Keratinocyte (primary cell): ENCODE measurements at regions not wholly inside any gene's neighbourhood (a gene's known extent, or its start where the extent isn't known, plus 50 kb on each side); places are given as distances from the start of the nearest gene placed in this dataset.

Experiments
- DNase-seq: peaks from one replicate; pipeline ENCODE4 v3.0.0-alpha.2; 2011; ENCODE audit warnings: low read depth, missing footprints, low spot score
- FAIRE-seq: peaks from 2 replicates; lab custom pipeline; 2011; peaks lifted over from hg19 to GRCh38; lab: Jason Lieb, UNC
- H2AFZ ChIP-seq: 2 replicates; pipeline ENCODE4 v1.6.0; 2012; ENCODE audit warnings: low read length, control low read depth, inconsistent platforms; ENCODE audit not compliant: control insufficient read depth
- H3K27ac ChIP-seq: 2 replicates; pipeline ENCODE4 v1.5.1; 2011; ENCODE audit warnings: low read length; ENCODE audit not compliant: control insufficient read depth, insufficient read depth
- H3K27me3 ChIP-seq: 3 replicates; pipeline ENCODE4 v1.6.0; 2011; ENCODE audit warnings: low read length; ENCODE audit not compliant: control insufficient read depth, insufficient read depth; ENCODE audit errors: extremely low read depth
- H3K36me3 ChIP-seq, 2 experiments: 2 replicates in 1 of 2; 3 replicates in 1 of 2; pipeline ENCODE4 v1.5.1; 2011; ENCODE audit warnings: low read length in 2 of 2, mild to moderate bottlenecking in 1 of 2; ENCODE audit not compliant: control insufficient read depth in 2 of 2, insufficient read depth in 2 of 2; ENCODE audit errors: extremely low read depth in 1 of 2
- H3K4me1 ChIP-seq: 3 replicates; pipeline ENCODE4 v1.5.1; 2011; ENCODE audit warnings: low read length; ENCODE audit not compliant: control insufficient read depth, insufficient read depth; ENCODE audit errors: extremely low read depth
- H3K4me2 ChIP-seq: 3 replicates; pipeline ENCODE4 v1.6.0; 2011; ENCODE audit warnings: low read depth, low read length; ENCODE audit not compliant: control insufficient read depth, insufficient read depth; ENCODE audit errors: extremely low read depth
- H3K4me3 ChIP-seq, 3 experiments: fragments of 200-600 bp in 1 of 3; sonication (generic) in 1 of 3; 2 replicates in 2 of 3; 3 replicates in 1 of 3; pipeline ENCODE4 v1.5.1; 2011 to 2016; ENCODE audit warnings: low read length in 3 of 3, mild to moderate bottlenecking in 3 of 3, control low read depth in 2 of 3, inconsistent platforms in 1 of 3, low read depth in 1 of 3, mixed read lengths in 1 of 3, mixed run types in 1 of 3, moderate library complexity in 1 of 3; ENCODE audit not compliant: control insufficient read depth in 2 of 3, insufficient read depth in 2 of 3; ENCODE audit errors: extremely low read depth in 1 of 3
- H3K79me2 ChIP-seq: 2 replicates; pipeline ENCODE4 v1.6.0; 2012; ENCODE audit warnings: low read length; ENCODE audit not compliant: control insufficient read depth, insufficient read depth
- H3K9ac ChIP-seq: 3 replicates; pipeline ENCODE4 v1.6.0; 2011; ENCODE audit warnings: low read length; ENCODE audit not compliant: control insufficient read depth, insufficient read depth; ENCODE audit errors: extremely low read depth
- H3K9me1 ChIP-seq: 3 replicates; pipeline ENCODE4 v1.6.0; 2011; ENCODE audit warnings: low read length; ENCODE audit not compliant: control insufficient read depth, insufficient read depth; ENCODE audit errors: extremely low read depth
- H3K9me3 ChIP-seq: 2 replicates; pipeline ENCODE4 v1.5.1; 2012; ENCODE audit warnings: low read depth, low read length; ENCODE audit not compliant: control insufficient read depth
- H4K20me1 ChIP-seq: 3 replicates; pipeline ENCODE4 v1.6.0; 2011; ENCODE audit warnings: low read length; ENCODE audit not compliant: control insufficient read depth, insufficient read depth; ENCODE audit errors: extremely low read depth
- EZH2 ChIP-seq: IDR thresholded peaks from one replicate; pipeline ENCODE4 v1.6.1; 2012; ENCODE audit warnings: inconsistent platforms, mild to moderate bottlenecking, low read length, moderate library complexity
- dilution Hi-C: fragments of 300-500 bp; cut with MboI; formaldehyde crosslinking; loops from one replicate; pipeline ENCODE4 v1.7.0; 2020; ENCODE audit warnings: low sequenced_read_pairs; ENCODE audit not compliant: extremely low pct_ligation_motif_present
- TF ChIP-seq, protein P1 (sequence below), 3 experiments: IDR thresholded peaks in 1 of 3; conservative IDR thresholded peaks in 1 of 3; optimal IDR thresholded peaks in 1 of 3; 2 replicates in 2 of 3; 3 replicates in 1 of 3; pipeline versions ENCODE3 to v1.5.1; 2011; ENCODE audit warnings: low read length in 3 of 3, mild to moderate bottlenecking in 3 of 3, moderate library complexity in 2 of 3, control low read depth in 1 of 3, inconsistent platforms in 1 of 3; ENCODE audit not compliant: insufficient read depth in 2 of 3; ENCODE audit errors: extremely low read depth in 1 of 3

GRCh38 chr4:180850318-180850940 lies 1392.8 kb upstream of the TENM3 start:
- no peak for FAIRE-seq
- H3K4me3 ChIP-seq = no peak overlapping the region
- DNase-seq = no peak
- no peaks in the 10 kb centered on the region for H3K79me2 ChIP-seq
- H3K9me1 ChIP-seq = no peaks in the 10 kb centered on the region
- TF ChIP-seq, protein P1, sequence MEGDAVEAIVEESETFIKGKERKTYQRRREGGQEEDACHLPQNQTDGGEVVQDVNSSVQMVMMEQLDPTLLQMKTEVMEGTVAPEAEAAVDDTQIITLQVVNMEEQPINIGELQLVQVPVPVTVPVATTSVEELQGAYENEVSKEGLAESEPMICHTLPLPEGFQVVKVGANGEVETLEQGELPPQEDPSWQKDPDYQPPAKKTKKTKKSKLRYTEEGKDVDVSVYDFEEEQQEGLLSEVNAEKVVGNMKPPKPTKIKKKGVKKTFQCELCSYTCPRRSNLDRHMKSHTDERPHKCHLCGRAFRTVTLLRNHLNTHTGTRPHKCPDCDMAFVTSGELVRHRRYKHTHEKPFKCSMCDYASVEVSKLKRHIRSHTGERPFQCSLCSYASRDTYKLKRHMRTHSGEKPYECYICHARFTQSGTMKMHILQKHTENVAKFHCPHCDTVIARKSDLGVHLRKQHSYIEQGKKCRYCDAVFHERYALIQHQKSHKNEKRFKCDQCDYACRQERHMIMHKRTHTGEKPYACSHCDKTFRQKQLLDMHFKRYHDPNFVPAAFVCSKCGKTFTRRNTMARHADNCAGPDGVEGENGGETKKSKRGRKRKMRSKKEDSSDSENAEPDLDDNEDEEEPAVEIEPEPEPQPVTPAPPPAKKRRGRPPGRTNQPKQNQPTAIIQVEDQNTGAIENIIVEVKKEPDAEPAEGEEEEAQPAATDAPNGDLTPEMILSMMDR (optimal IDR thresholded peaks at IDR 0.05 in 1 of 3, IDR thresholded peaks at IDR 0.05 in 1 of 3, conservative IDR thresholded peaks at IDR 0.05 in 1 of 3; ENCODE audit: extremely low read depth in 1 of 3, insufficient read depth in 2 of 3, low read length in 3 of 3) = no peak
- no peak for TF ChIP-seq EZH2
- no peaks in the 10 kb centered on the region for H3K4me1 ChIP-seq
- no peak overlapping the region for H3K9ac ChIP-seq
- no peak overlapping the region for H3K4me2 ChIP-seq
- H3K9me3 ChIP-seq = no peaks in the 10 kb centered on the region
- H3K36me3 ChIP-seq = no peaks in the 10 kb centered on the region
- H3K27ac ChIP-seq = no peak overlapping the region
- dilution Hi-C loops = no loop called here
- H2AFZ ChIP-seq = no peak overlapping the region
- H3K27me3 ChIP-seq = no peaks in the 10 kb centered on the region
- H4K20me1 ChIP-seq = no peaks in the 10 kb centered on the region

GRCh38 chr4:180852738-180853137 lies 1390.5 kb upstream of the TENM3 start:
- DNase-seq (no peak), FAIRE-seq (no peak)

More at GRCh38 chr4:180852738-180853137, 1390.5 kb upstream of the TENM3 start:
- dilution Hi-C loops = no loop called here
- Histone ChIP-seq H3K36me3 (no peaks in the 10 kb centered on the region), H3K4me3 (no peak overlapping the region), H3K9me1 (no peaks in the 10 kb centered on the region), H3K9ac (no peak overlapping the region), H3K27me3 (no peaks in the 10 kb centered on the region), H4K20me1 (no peaks in the 10 kb centered on the region), H3K27ac (no peak overlapping the region), H3K9me3 (no peaks in the 10 kb centered on the region), H3K4me2 (no peak overlapping the region), H3K4me1 (no peaks in the 10 kb centered on the region), H2AFZ (no peak overlapping the region), H3K79me2 (no peaks in the 10 kb centered on the region)
- TF ChIP-seq, protein P1 (optimal IDR thresholded peaks at IDR 0.05 in 1 of 3, IDR thresholded peaks at IDR 0.05 in 1 of 3, conservative IDR thresholded peaks at IDR 0.05 in 1 of 3; ENCODE audit: extremely low read depth in 1 of 3, insufficient read depth in 2 of 3, low read length in 3 of 3) = no peak
- no peak for TF ChIP-seq EZH2
